Skeletal muscle tissue (tissue), 3 donors: ENCODE measurements at regions not wholly inside any gene's neighbourhood (a gene's known extent, or its start where the extent isn't known, plus 50 kb on each side); places are given as distances from the start of the nearest gene placed in this dataset.

Source experiments
- H3K27ac ChIP-seq: one replicate; pipeline ENCODE4 v1.7.0; 2013; ENCODE audit warnings: mild to moderate bottlenecking, low read depth, low read length, inconsistent platforms
- H3K27me3 ChIP-seq, 3 donors: one replicate each; pipeline ENCODE4 v1.7.0; 2013; ENCODE audit warnings: low read length in 3 of 3; ENCODE audit not compliant: control insufficient read depth in 3 of 3, insufficient read depth in 3 of 3
- H3K36me3 ChIP-seq, 3 donors: one replicate each; pipeline ENCODE4 v1.7.0; 2013; ENCODE audit warnings: low read length in 3 of 3; ENCODE audit not compliant: control insufficient read depth in 3 of 3, insufficient read depth in 3 of 3
- H3K4me1 ChIP-seq, 3 donors: one replicate each; pipeline ENCODE4 v1.7.0; 2013; ENCODE audit warnings: low read length in 3 of 3, mild to moderate bottlenecking in 3 of 3; ENCODE audit not compliant: control insufficient read depth in 3 of 3, insufficient read depth in 3 of 3
- H3K4me3 ChIP-seq, 3 donors: one replicate each; pipeline ENCODE4 v1.7.0; 2013; ENCODE audit warnings: low read length in 3 of 3
- H3K9ac ChIP-seq, 3 donors: one replicate each; pipeline ENCODE4 v1.7.0; 2013; ENCODE audit warnings: low read length in 3 of 3, mild to moderate bottlenecking in 3 of 3, moderate library complexity in 2 of 3, low read depth in 1 of 3
- H3K9me3 ChIP-seq, 3 donors: one replicate each; pipeline ENCODE4 v1.7.0; 2013; ENCODE audit warnings: low read length in 3 of 3; ENCODE audit not compliant: control insufficient read depth in 3 of 3
- donor health status: Osteomylitis.

DNA sequence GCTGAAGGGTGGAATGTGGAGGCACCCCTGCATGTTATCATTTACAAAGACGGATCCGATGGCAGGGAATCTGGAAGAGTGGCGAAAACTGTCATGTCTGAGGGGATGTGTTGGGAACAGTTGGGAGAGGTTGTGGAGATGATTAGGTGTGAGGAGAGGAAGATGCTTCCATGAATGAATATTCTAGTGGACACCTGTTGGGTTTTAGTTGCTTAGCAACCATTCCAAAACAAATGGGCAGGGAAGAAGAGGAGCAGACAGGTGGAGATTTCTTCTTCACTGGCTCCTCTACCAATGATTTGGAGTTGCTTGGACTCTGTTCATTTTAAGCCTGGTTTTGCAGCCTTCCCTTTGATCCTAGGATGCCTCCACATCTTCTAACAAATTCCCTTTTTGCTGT is 465.3 kb upstream of the CLINT1 start:
- Histone ChIP-seq H3K27me3 (no peaks in the 10 kb centered on the region), H3K27ac (no peak overlapping the region), H3K4me1 (no peaks in the 10 kb centered on the region), H3K9me3 (no peaks in the 10 kb centered on the region), H3K36me3 (no peaks in the 10 kb centered on the region), H3K9ac (no peak overlapping the region), H3K4me3 (no peak overlapping the region)

DNA sequence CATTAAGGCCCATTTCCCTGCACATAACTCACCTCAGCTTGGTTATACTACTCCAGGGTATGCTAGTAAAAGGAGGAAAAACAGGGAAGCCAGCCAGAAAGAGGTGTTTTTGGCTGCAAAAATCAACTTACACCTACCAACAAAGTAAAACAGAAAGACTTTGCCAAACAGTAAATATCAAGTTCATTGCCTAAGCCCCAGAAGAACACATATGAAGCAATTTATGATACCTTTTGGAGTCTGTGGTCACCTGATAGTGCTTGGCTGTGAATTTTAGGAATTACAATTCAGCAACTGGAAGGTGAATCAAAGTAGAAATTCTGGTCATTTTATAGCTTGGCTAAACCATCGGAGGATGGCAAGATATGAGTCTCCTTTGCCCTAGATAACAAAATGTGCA is 463.7 kb upstream of the CLINT1 start:
- no peaks in the 10 kb centered on the region for H3K27me3 ChIP-seq
- no peak overlapping the region for H3K4me3 ChIP-seq
- no peaks in the 10 kb centered on the region for H3K4me1 ChIP-seq
- H3K9ac ChIP-seq, result no peak overlapping the region
- no peak overlapping the region for H3K27ac ChIP-seq
- no peaks in the 10 kb centered on the region for H3K9me3 ChIP-seq
- no peaks in the 10 kb centered on the region for H3K36me3 ChIP-seq

DNA sequence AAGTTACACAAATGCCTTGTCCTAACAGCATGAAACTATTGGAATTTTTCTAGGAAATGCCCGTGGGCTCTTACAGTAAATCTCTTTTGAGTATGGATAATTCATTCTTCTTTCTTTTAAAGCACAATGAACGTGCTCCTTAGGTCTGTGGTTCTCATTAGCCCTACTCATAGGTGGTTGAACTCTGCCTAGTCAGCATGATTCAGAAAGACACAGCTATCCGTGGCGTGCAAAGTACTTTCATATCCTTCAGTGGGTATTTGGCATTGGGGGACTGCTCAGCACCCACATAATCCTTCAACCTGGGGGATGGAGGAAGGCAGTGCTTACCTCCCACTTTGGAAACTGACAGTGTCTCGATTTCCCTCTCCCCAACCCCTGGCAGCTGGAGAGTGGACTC is 462.0 kb upstream of the CLINT1 start:
- no peaks in the 10 kb centered on the region for H3K4me1 ChIP-seq
- no peaks in the 10 kb centered on the region for H3K9me3 ChIP-seq
- no peak overlapping the region for H3K4me3 ChIP-seq
- H3K9ac ChIP-seq, result no peak overlapping the region
- no peak overlapping the region for H3K27ac ChIP-seq
- H3K27me3 ChIP-seq, result no peaks in the 10 kb centered on the region
- no peaks in the 10 kb centered on the region for H3K36me3 ChIP-seq

DNA sequence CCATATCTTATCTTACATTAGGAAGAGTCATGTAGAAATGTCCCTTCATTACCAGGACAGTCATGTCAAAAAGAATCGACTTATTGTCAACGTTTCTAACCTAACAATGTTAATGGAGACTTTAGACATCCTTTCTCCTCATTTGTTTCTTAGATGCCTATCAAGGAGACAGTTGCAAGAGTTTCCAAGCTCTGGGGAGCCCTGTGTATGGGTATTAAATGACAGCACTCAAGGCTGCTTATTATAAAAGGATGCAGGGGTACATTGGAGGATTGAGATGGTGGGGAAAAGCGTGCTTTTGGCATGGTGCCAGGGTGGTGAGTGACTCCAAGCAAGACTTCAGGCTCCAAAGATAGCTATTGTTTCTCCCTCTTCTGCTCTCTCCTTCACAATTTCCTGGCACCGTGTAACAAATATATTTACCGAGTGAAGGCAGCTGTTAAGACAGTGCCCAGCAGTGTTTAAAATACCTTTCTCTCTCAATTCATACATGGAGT is 461.3 kb upstream of the CLINT1 start:
- Histone ChIP-seq H3K9me3 (no peaks in the 10 kb centered on the region), H3K27me3 (no peaks in the 10 kb centered on the region), H3K4me3 (no peak overlapping the region), H3K9ac (no peak overlapping the region), H3K27ac (no peak overlapping the region), H3K36me3 (no peaks in the 10 kb centered on the region), H3K4me1 (no peaks in the 10 kb centered on the region)

DNA sequence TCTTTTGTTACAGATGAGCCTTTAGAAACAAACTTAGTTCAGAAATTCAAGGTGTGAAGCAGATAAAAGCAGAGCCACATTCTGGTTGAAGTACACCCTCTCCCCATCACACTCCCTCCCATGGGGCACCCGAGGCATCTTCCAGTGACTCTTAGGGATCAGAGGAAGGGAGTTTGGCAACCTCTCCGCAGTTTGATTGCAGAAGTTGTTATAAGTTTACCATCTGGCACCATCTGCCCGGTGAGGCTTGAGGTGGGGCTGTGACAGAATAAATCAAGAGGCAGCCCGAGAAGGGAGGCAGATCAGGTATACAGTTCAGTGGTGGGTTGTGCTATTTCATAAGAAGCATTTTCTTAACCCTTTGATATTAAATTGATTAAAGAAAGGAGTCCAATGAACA is 458.6 kb upstream of the CLINT1 start:
- no peak overlapping the region for H3K4me3 ChIP-seq
- no peaks in the 10 kb centered on the region for H3K27me3 ChIP-seq

DNA sequence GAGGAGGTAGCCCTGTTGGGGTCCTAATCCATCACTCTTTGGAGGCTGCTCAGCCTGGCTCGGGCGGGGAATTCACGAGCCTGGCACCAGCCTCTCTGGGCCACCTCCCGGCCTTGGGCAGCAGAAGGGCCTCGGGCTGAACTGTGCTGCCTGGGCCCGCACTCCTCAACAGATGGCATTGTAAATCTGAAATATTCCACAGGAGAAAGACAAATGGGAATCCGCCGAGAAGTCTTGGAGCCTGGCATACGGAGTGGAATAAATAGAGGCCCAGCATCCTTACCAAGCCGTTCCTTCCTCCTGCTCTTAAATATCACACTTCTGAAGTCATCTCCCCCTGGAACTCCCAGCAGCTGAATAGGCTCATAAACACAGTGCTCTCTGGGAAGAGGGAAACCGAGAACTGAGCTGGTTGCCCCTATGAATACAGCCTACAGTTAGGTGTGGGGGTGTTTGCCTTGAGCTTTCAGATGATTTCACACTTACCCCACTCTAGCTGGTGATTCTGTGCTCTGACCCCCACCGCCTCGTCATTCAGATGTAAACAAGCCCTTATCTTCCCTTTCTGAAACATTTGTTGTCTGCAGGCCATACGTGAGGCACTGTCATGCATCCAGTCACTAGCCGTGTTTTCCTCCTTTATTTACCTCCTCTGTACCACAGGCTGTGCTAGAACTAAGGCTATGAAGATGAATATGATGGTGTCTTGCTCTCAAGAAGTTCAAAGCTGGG is 455.0 kb upstream of the CLINT1 start:
- H3K27ac ChIP-seq, result no peak overlapping the region
- no peaks in the 10 kb centered on the region for H3K4me1 ChIP-seq
- no peaks in the 10 kb centered on the region for H3K36me3 ChIP-seq
- no peaks in the 10 kb centered on the region for H3K9me3 ChIP-seq
- H3K27me3 ChIP-seq, result no peaks in the 10 kb centered on the region
- no peak overlapping the region for H3K9ac ChIP-seq
- H3K4me3 ChIP-seq, result no peak overlapping the region

More for the DNA sequence above, 458.6 kb upstream of the CLINT1 start:
- Histone ChIP-seq H3K9ac (no peak overlapping the region), H3K27ac (no peak overlapping the region), H3K9me3 (no peaks in the 10 kb centered on the region), H3K36me3 (no peaks in the 10 kb centered on the region), H3K4me1 (no peaks in the 10 kb centered on the region)

DNA sequence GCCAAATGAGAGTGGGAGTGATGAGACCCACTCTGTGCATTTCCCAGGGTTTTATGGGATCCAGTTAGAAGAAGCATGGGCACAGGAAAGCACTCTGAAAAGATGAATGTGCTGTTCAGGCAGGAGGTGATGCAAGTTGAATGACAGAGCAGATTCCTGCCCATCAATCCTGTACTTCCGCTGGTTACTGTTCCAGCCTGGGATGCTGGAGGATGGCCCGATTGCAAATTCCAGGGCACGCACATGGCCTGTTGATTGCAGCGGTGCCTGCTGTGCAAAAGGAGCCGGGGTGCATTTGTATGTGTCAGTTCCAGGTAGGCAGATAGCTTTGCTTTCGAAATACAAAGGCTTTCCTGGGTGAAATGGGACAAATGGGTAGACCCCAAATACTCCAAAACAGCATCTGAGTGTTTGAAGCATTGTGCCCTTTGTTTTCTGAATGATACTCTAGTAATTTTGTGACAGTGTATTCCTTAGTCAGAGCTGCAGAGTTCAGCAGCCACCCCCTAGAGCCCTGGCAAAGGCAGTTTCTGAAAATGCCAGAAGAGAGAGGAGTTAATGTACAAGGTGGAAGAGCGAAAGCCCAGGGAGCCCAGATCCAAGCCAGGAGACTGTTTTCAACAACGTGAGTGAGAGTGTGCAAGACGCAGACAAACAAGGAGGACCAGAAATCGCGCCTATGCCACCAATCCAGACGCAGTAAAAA is 454.2 kb upstream of the CLINT1 start:
- Histone ChIP-seq H3K27me3 (no peaks in the 10 kb centered on the region), H3K9me3 (no peaks in the 10 kb centered on the region), H3K36me3 (no peaks in the 10 kb centered on the region), H3K4me3 (no peak overlapping the region), H3K9ac (no peak overlapping the region), H3K27ac (no peak overlapping the region), H3K4me1 (no peaks in the 10 kb centered on the region)

DNA sequence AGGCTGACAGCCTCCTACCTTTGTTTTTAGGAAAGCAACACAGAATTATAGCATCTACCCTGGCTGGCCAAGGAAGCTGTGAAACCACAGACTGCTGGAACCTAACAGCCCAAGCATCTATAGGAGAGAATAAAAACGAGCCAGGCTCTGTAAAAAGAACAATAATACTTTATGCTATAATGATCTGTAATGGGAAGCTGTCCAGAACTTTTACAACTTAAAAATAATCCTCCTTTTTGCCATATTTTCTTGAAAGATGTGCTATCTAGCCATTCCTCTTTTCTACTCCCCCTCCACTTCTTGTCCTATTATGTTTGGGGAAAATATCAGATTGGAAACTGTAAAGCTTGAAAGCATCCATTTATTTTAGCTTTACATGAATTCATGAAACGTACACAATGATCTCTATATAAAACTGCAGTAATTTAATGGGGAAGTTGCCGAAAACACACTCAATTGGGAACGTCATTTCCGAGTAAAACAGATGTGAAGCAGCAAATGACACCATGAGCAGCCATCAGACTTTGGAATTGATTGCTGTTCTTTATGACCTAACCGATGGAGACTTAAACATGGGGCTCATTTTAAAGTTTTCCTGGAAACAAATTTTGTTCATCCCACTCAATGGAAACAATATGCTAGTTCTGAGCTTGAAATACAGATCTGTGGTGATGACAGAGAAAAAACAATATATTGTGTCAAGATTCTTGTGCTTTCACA is 450.3 kb upstream of the CLINT1 start:
- H3K27ac ChIP-seq, result no peak overlapping the region
- no peaks in the 10 kb centered on the region for H3K9me3 ChIP-seq
- H3K4me3 ChIP-seq, result no peak overlapping the region
- H3K36me3 ChIP-seq, result no peaks in the 10 kb centered on the region
- no peaks in the 10 kb centered on the region for H3K4me1 ChIP-seq
- H3K9ac ChIP-seq, result no peak overlapping the region
- no peaks in the 10 kb centered on the region for H3K27me3 ChIP-seq

DNA sequence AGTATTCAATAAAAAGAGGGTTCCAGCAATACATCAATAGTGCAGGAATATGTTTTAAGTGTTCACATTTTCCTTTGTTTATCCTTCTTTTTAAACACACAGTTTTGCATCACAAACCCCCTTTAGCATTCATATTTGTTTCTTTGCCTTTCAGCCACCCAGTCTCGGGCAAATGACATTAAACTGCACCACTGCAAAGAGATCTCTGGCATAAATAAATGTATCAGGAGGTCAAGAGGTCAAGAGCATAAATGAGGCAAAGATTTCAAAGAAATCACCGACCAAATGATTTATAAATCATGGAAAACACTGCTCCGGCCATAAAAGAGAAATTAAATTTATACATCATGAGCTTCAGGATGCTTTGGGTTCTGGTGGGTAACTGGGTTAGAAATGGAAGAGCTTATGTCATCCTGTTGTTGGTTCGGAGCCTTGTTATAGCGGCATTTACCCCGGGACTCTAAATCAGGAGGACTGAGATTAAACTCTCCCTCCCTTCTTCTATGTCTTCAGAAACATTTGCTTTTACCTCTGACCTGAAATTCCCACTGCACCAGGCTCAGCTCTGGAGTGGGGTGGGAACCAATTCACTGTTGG is 449.6 kb upstream of the CLINT1 start:
- H3K27ac ChIP-seq, result no peak overlapping the region
- H3K4me3 ChIP-seq, result no peak overlapping the region
- no peak overlapping the region for H3K9ac ChIP-seq
- H3K9me3 ChIP-seq, result no peaks in the 10 kb centered on the region
- H3K4me1 ChIP-seq, result no peaks in the 10 kb centered on the region
- H3K27me3 ChIP-seq, result no peaks in the 10 kb centered on the region
- no peaks in the 10 kb centered on the region for H3K36me3 ChIP-seq

DNA sequence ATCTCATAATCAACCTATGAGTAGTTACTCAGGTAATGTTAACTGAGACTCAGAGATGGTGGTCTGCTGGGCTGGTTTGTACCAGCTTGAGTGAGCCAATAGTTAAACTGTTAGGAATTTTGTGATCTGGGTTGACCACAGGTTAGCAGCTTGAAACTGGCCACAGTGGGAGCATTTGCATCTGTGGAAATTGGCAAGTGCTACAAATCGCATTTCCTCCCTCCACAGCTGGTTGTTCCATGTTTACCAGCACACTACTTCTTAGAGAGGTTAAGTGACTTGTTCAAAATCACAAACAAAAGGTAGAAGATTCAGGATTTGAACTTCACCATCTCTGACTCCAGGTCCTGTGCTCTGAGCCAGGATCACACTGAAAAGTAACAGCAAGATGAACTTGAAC is 446.9 kb upstream of the CLINT1 start:
- Histone ChIP-seq H3K9me3 (no peaks in the 10 kb centered on the region), H3K4me1 (no peaks in the 10 kb centered on the region), H3K4me3 (no peak overlapping the region), H3K27ac (no peak overlapping the region), H3K36me3 (no peaks in the 10 kb centered on the region), H3K9ac (no peak overlapping the region), H3K27me3 (no peaks in the 10 kb centered on the region)
